Fibroblast of villous mesenchyme (primary cell): ENCODE measurements at regions not wholly inside any gene's neighbourhood (a gene's known extent, or its start where the extent isn't known, plus 50 kb on each side); places are given as distances from the start of the nearest gene placed in this dataset.

ENCODE experiments used
- DNase-seq: peaks from one replicate; pipeline ENCODE4 v3.0.0-alpha.2; 2010; ENCODE audit warnings: low read depth
- H3K4me3 ChIP-seq: 2 replicates; pipeline ENCODE4 v1.5.1; 2011; ENCODE audit warnings: low read depth, mild to moderate bottlenecking, low read length
- CTCF ChIP-seq: IDR thresholded peaks from 2 replicates; pipeline ENCODE4 v1.5.1; 2012; ENCODE audit warnings: low read depth, mild to moderate bottlenecking, low read length; ENCODE audit not compliant: insufficient read depth

- H3K4me3 ChIP-seq, result no peak overlapping the region
- TF ChIP-seq CTCF, result peak; percentile 27
- no peak for DNase-seq
These were observed 163.7 kb downstream of the BMP4 start for GRCh38 chr14:53792909-53793308.

- no peak overlapping the region for H3K4me3 ChIP-seq
- no peak for TF ChIP-seq CTCF
These were observed 165.7 kb downstream of the BMP4 start for GRCh38 chr14:53790731-53791500.

GRCh38 chr14:53788566-53788965 is 168.1 kb downstream of the BMP4 start:
- no peak for DNase-seq
- no peak overlapping the region for H3K4me3 ChIP-seq
- TF ChIP-seq CTCF, result no peak

More at GRCh38 chr14:53790731-53791500, 165.7 kb downstream of the BMP4 start:
- DNase-seq, result no peak

GRCh38 chr14:53786045-53786444 is 170.6 kb downstream of the BMP4 start:
- DNase-seq, result no peak
- H3K4me3 ChIP-seq, result no peak overlapping the region
- TF ChIP-seq CTCF, result no peak

GRCh38 chr14:53784688-53785087 is 171.9 kb downstream of the BMP4 start:
- no peak overlapping the region for H3K4me3 ChIP-seq
- no peak for DNase-seq
- TF ChIP-seq CTCF, result no peak

- H3K4me3 ChIP-seq, result no peak overlapping the region
- TF ChIP-seq CTCF, result no peak
- DNase-seq, result no peak
These were observed 173.4 kb downstream of the BMP4 start for GRCh38 chr14:53783256-53783655.
